ENCODE measurements at regions not wholly inside any gene's neighbourhood (a gene's known extent, or its start where the extent isn't known, plus 50 kb on each side); places are given as distances from the start of the nearest gene placed in this dataset.

DNA sequence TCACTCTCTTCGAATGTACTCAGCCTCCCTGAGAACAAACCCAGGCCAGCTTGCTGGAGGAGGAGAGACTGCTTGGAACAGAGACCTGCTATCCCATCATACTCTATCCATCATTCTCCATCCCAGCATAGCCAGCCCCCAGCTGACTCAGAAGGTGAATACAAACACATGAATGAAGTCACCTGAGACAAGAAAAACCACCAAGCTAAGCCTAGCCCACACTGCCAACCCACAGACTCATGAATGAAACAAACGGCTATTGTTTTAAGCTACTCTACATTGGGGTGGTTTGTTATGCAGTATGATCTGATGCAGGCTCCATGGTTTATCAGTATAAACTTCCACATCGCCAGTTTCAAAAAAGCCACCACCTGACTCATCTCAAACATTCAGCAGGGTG, 395.6 kb downstream of the SETD4 start:
- TF ChIP-seq, protein P1, sequence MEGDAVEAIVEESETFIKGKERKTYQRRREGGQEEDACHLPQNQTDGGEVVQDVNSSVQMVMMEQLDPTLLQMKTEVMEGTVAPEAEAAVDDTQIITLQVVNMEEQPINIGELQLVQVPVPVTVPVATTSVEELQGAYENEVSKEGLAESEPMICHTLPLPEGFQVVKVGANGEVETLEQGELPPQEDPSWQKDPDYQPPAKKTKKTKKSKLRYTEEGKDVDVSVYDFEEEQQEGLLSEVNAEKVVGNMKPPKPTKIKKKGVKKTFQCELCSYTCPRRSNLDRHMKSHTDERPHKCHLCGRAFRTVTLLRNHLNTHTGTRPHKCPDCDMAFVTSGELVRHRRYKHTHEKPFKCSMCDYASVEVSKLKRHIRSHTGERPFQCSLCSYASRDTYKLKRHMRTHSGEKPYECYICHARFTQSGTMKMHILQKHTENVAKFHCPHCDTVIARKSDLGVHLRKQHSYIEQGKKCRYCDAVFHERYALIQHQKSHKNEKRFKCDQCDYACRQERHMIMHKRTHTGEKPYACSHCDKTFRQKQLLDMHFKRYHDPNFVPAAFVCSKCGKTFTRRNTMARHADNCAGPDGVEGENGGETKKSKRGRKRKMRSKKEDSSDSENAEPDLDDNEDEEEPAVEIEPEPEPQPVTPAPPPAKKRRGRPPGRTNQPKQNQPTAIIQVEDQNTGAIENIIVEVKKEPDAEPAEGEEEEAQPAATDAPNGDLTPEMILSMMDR (IDR thresholded peaks at IDR 0.05; ENCODE audit: low read length) = no peak
- TF ChIP-seq EZH2phosphoT487 (IDR thresholded peaks at IDR 0.05; ENCODE audit: low read length) = no peak
